ENCODE measurements at regions not wholly inside any gene's neighbourhood (a gene's known extent, or its start where the extent isn't known, plus 50 kb on each side); places are given as distances from the start of the nearest gene placed in this dataset.
A peak's percentile ranks its signal among the peaks of the same experiment; 100 is the strongest.

DNA sequence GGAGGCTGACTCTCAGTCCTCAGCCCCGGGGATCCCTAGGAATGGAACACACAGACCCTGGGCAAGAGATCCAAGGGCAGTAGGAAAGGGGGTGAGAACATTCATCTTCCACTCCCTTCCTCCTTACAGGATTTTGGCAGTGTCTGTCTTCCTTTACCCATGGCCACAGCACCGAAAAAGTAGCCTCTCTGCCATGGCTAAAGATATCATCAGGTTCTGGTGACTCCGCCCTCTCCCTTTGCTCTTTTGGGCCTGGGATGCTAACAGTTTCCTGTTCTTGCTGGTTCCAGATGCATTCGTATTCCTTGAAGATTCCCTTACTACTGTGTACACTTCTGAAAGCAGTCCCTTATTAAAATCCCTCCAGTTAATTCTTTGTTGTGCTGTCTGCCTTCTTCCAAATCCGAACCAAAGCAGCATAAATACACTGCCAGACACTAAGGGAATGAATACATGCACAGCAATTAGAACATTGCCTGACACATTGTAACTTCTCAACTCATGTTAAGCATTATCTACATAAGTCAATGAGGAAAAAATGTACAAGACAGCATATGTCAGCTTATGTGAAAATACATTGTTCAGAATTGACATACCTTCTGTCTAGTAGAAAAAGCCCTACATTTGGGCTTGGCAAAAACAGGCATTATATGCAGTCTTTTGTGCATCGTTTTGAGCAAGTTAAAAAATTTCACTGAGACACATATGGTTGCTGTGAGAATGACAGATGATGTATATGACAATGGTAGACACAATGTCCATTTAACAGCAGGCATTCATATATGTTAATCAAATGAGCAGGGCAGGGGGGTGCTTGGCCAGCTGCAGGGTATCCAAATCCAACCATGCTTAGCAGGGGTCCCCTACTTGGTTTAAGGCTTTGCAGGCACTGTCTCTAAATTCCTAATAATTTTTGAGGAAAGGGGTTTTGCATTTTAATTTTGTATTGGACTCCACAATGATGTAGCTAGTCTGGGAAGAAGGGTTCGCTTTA lies 58.8 kb upstream of the RAI14 start:
- H3K27me3 Mint-ChIP-seq = peaks cover under 1 to 4% of the 10 kb centered on the region in 2 donors
- CTCF ChIA-PET = no interaction called here
- POLR2A ChIA-PET = no interaction called here
- H3K27ac Mint-ChIP-seq = no peak overlapping the region
- no peak for DNase-seq
- Histone ChIP-seq H3K36me3 (ENCODE audit: insufficient read depth, low read length) (no peaks in the 10 kb centered on the region), H3K27me3 (ENCODE audit: insufficient read depth, low read length, poor library complexity, severe bottlenecking) (no peaks in the 10 kb centered on the region), H3K27ac (ENCODE audit: low read depth, low read length) (no peak overlapping the region), H3K4me3 (ENCODE audit: low read length) (no peak overlapping the region), H3K4me1 (ENCODE audit: insufficient read depth, low read length) (no peaks in the 10 kb centered on the region), H3K9me3 (ENCODE audit: low read length) (no peaks in the 10 kb centered on the region)
- no peaks in the 10 kb centered on the region for H3K4me1 Mint-ChIP-seq
- H3K36me3 Mint-ChIP-seq = no peaks in the 10 kb centered on the region
- no peak overlapping the region for H3K4me3 Mint-ChIP-seq
- no peaks in the 10 kb centered on the region for H3K9me3 Mint-ChIP-seq

DNA sequence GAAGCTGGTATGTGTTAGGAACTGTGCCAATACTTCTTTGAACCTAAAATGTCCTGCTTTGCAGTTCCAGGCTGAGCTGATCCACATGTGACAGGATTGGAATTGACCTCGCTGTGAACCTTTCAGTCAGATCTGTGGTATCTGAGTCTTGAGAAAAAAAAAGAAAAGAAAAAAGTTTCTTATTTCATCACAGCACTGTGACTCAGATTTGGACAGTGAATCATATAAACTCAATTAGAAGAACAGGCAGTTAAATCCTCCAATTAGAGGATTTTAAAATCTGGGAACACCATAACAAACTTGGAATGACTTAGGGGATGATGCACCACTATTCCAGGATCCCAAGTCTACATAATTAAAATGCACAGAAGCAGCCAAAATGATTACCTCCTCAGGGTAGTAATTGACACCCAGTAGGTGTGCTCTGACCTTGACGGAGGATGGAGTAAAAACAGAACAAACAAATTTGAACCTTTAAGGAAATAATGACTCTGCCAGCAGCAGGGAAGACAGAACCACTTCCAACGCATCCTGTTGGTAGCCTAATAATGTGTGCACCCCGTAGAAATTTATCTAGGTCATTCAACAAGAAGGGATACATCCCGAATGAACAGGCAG lies 57.8 kb upstream of the RAI14 start:
- DNase-seq = no peak
- Histone ChIP-seq H3K27me3 (ENCODE audit: insufficient read depth, low read length, poor library complexity, severe bottlenecking) (no peaks in the 10 kb centered on the region), H3K36me3 (ENCODE audit: insufficient read depth, low read length) (no peaks in the 10 kb centered on the region), H3K4me3 (ENCODE audit: low read length) (no peak overlapping the region), H3K27ac (ENCODE audit: low read depth, low read length) (no peak overlapping the region), H3K9me3 (ENCODE audit: low read length) (no peaks in the 10 kb centered on the region), H3K4me1 (ENCODE audit: insufficient read depth, low read length) (no peaks in the 10 kb centered on the region)
- Mint-ChIP-seq H3K27me3 (peaks cover 3% of the 10 kb centered on the region in 2 donors), H3K9me3 (no peaks in the 10 kb centered on the region), H3K36me3 (no peaks in the 10 kb centered on the region), H3K27ac (peak overlapping the region in 1 of 8 donors; percentile 11), H3K4me1 (no peaks in the 10 kb centered on the region), H3K4me3 (no peak overlapping the region)
- ChIA-PET CTCF (no interaction called here), POLR2A (no interaction called here)

GRCh38 chr5:34599471-34600117 lies 56.5 kb upstream of the RAI14 start:
- Mint-ChIP-seq H3K27me3 (peaks cover 3% of the 10 kb centered on the region in 2 donors), H3K9me3 (no peaks in the 10 kb centered on the region)

DNA sequence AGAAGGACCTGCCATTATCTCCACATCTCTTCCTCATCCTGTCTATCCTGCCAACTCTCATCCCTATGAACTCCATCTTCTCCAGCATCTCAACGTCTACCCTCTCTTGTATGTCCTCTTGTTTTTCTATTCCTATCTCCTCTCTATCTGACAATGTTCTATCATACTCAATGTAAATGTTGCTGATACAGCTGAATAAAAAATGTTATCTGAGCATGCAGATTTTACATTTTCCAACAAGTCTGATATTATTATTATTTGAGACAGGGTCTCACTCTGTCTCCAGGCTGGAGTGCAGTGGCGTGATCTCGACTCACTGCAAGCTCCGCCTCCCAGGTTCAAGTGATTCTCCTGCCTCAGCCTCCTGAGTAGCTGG lies 56.0 kb upstream of the RAI14 start:
- Histone ChIP-seq H3K27me3 (ENCODE audit: insufficient read depth, low read length, poor library complexity, severe bottlenecking) (no peaks in the 10 kb centered on the region), H3K4me1 (ENCODE audit: insufficient read depth, low read length) (no peaks in the 10 kb centered on the region), H3K36me3 (ENCODE audit: insufficient read depth, low read length) (no peaks in the 10 kb centered on the region), H3K9me3 (ENCODE audit: low read length) (no peaks in the 10 kb centered on the region), H3K27ac (ENCODE audit: low read depth, low read length) (no peak overlapping the region), H3K4me3 (ENCODE audit: low read length) (no peak overlapping the region)
- Mint-ChIP-seq H3K27ac (no peak overlapping the region), H3K36me3 (no peaks in the 10 kb centered on the region), H3K4me3 (no peak overlapping the region), H3K4me1 (no peaks in the 10 kb centered on the region), H3K9me3 (no peaks in the 10 kb centered on the region), H3K27me3 (peaks cover 3% of the 10 kb centered on the region in 2 donors)
- POLR2A ChIA-PET = no interaction called here
- CTCF ChIA-PET = no interaction called here
- no peak for DNase-seq

More at GRCh38 chr5:34599471-34600117, 56.5 kb upstream of the RAI14 start:
- Mint-ChIP-seq H3K36me3 (no peaks in the 10 kb centered on the region), H3K4me3 (no peak overlapping the region), H3K27ac (no peak overlapping the region), H3K4me1 (no peaks in the 10 kb centered on the region)
- H3K27me3 ChIP-seq (ENCODE audit: insufficient read depth, low read length, poor library complexity, severe bottlenecking) = no peaks in the 10 kb centered on the region
- ChIA-PET POLR2A (no interaction called here), CTCF (no interaction called here)
- H3K27ac ChIP-seq (ENCODE audit: low read depth, low read length) = no peak overlapping the region
- no peak overlapping the region for H3K4me3 ChIP-seq (ENCODE audit: low read length)
- no peaks in the 10 kb centered on the region for H3K9me3 ChIP-seq (ENCODE audit: low read length)
- no peaks in the 10 kb centered on the region for H3K4me1 ChIP-seq (ENCODE audit: insufficient read depth, low read length)
- no peaks in the 10 kb centered on the region for H3K36me3 ChIP-seq (ENCODE audit: insufficient read depth, low read length)
- DNase-seq = no peak

GRCh38 chr5:34603378-34603777 lies 52.8 kb upstream of the RAI14 start:
- H3K4me3 Mint-ChIP-seq = no peak overlapping the region
- H3K9me3 ChIP-seq (ENCODE audit: low read length) = no peaks in the 10 kb centered on the region

GRCh38 chr5:34604119-34604675 lies 51.9 kb upstream of the RAI14 start:
- Histone ChIP-seq H3K4me3 (ENCODE audit: low read length) (no peak overlapping the region), H3K27ac (ENCODE audit: low read depth, low read length) (no peak overlapping the region), H3K9me3 (ENCODE audit: low read length) (no peaks in the 10 kb centered on the region), H3K4me1 (ENCODE audit: insufficient read depth, low read length) (no peaks in the 10 kb centered on the region), H3K27me3 (ENCODE audit: insufficient read depth, low read length, poor library complexity, severe bottlenecking) (no peaks in the 10 kb centered on the region), H3K36me3 (ENCODE audit: insufficient read depth, low read length) (no peaks in the 10 kb centered on the region)
- CTCF ChIA-PET = no interaction called here
- POLR2A ChIA-PET = no interaction called here
- no peak for DNase-seq
- no peaks in the 10 kb centered on the region for H3K4me1 Mint-ChIP-seq
- H3K9me3 Mint-ChIP-seq = no peaks in the 10 kb centered on the region
- H3K27me3 Mint-ChIP-seq = peaks cover 0 to 10% of the 10 kb centered on the region in 2 donors
- no peaks in the 10 kb centered on the region for H3K36me3 Mint-ChIP-seq
- no peak overlapping the region for H3K27ac Mint-ChIP-seq
- H3K4me3 Mint-ChIP-seq = no peak overlapping the region

More at GRCh38 chr5:34603378-34603777, 52.8 kb upstream of the RAI14 start:
- H3K36me3 ChIP-seq (ENCODE audit: insufficient read depth, low read length) = no peaks in the 10 kb centered on the region
- peaks cover 0 to 5% of the 10 kb centered on the region in 2 donors for H3K27me3 Mint-ChIP-seq
- DNase-seq = no peak
- no peak overlapping the region for H3K4me3 ChIP-seq (ENCODE audit: low read length)
- ChIA-PET CTCF (no interaction called here), POLR2A (no interaction called here)
- no peaks in the 10 kb centered on the region for H3K9me3 Mint-ChIP-seq
- no peaks in the 10 kb centered on the region for H3K4me1 ChIP-seq (ENCODE audit: insufficient read depth, low read length)
- H3K27ac Mint-ChIP-seq = no peak overlapping the region
- no peaks in the 10 kb centered on the region for H3K4me1 Mint-ChIP-seq
- H3K27me3 ChIP-seq (ENCODE audit: insufficient read depth, low read length, poor library complexity, severe bottlenecking) = no peaks in the 10 kb centered on the region
- H3K36me3 Mint-ChIP-seq = no peaks in the 10 kb centered on the region
- H3K27ac ChIP-seq (ENCODE audit: low read depth, low read length) = no peak overlapping the region

DNA sequence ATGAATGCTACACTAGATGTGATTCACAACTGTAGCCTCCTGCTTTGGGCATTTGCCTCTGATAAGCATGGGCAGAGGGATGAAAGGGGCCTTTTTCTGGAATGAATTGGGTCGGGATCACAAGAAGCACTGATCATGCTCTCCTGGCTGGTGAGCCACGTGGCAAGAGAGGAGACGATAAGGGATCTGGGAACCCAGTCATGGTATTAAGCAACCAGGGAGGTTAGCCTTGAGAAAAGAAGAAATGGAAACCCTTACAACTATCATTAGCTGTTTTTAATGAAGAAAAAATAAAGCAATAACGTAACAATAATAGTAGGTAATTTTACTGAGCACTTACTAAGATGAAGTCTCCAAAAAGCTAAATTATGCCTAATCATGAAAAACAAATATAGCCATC lies 50.0 kb upstream of the RAI14 start:
- no peak for DNase-seq
- no peaks in the 10 kb centered on the region for H3K36me3 Mint-ChIP-seq
- ChIA-PET CTCF (no interaction called here), POLR2A (no interaction called here)
- no peaks in the 10 kb centered on the region for H3K9me3 Mint-ChIP-seq
- H3K27me3 Mint-ChIP-seq = peaks cover 2 to 11% of the 10 kb centered on the region in 2 donors
- no peak overlapping the region for H3K4me3 Mint-ChIP-seq
- H3K27ac Mint-ChIP-seq = no peak overlapping the region
- Histone ChIP-seq H3K36me3 (ENCODE audit: insufficient read depth, low read length) (no peaks in the 10 kb centered on the region), H3K27me3 (ENCODE audit: insufficient read depth, low read length, poor library complexity, severe bottlenecking) (no peaks in the 10 kb centered on the region), H3K4me3 (ENCODE audit: low read length) (no peak overlapping the region), H3K9me3 (ENCODE audit: low read length) (no peaks in the 10 kb centered on the region), H3K27ac (ENCODE audit: low read depth, low read length) (no peak overlapping the region), H3K4me1 (ENCODE audit: insufficient read depth, low read length) (no peaks in the 10 kb centered on the region)
- no peaks in the 10 kb centered on the region for H3K4me1 Mint-ChIP-seq

Data from CD8-positive, alpha-beta memory T cell (primary cell).